Stimulated activated CD8-positive, alpha-beta memory T cell treated with anti-CD3 and anti-CD28 coated beads, Interleukin-12 subunit alpha, Interleukin-12 subunit beta, amount 100 ng/mL, for 1 hour (primary cell): ENCODE measurements at regions not wholly inside any gene's neighbourhood (a gene's known extent, or its start where the extent isn't known, plus 50 kb on each side); places are given as distances from the start of the nearest gene placed in this dataset.
"Not testable (repeated sequence)": the region's sequence is repeated elsewhere in the genome, so short reads cannot be mapped to it uniquely, and the experiment has no call there.

Experiments
- DNase-seq: peaks from one replicate; pipeline ENCODE4 v3.0.0-alpha.2; 2020; ENCODE audit warnings: low read depth

DNA sequence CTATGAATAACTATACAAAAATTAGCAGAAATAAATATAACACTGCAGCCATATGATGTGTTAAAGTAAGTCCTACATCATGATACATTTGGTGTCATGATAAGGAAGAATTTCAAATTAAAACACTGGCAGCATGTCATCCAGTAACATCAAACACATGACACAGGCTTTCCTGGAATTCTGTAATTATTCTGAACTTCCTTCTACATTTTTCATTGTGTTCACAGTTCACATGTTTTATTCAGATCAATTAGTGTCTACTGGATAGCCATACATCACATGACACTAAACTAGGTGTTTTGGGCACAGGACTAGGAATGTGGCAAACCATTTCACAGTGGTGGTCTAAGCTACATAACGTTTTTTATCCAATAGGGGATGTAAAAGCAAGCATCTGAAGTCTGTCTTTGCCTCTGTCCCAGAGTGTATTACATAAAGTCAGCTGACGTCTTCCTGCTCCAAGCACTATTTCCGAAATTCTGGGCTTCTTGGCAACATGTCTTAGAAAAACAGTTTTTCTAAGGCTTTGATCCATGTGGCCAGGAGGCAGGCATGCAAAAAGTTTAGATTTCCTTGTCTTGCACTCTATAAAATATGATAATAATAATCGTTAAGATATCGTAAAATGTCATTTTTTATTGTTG, 707.9 kb downstream of the CENPC start:
- DNase-seq, result no peak

DNA sequence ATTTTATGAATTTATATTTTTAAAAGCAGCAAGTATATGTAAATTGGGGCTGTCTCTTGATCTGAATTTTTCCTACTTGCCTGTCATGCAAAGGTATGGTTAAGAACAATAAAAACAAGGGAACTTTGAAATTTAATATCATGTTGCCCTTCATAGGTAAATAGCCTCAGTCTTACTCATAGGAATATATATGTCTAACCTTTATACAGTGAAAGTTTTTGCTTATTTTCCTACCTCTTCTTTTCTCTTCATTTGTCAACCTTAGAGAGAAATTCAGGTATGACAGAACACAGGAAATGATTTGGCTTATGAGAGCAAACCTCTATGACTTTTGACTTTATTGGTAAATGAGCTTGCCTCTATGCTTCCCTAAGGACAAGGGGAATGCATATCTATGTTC, 716.0 kb downstream of the CENPC start:
- DNase-seq, result no peak

DNA sequence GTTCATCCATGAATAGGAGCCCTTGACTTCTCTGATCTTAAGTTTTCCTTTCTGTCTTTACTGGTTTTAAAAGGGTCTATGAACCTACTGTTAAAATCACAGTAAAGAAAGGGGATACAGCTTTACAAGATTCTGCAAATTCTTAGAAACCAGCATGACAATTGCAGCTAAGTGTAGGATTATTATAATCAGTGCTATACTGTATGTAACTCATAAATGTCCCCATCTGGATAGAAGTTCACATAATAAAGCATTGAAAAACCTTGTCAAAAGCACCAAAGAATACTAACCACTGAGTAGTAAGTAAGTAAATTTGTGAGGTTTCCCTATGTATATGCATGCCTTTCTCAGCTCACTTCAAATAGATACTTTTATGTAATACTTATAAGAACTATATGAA, 724.6 kb downstream of the CENPC start:
- DNase-seq, result no peak

DNA sequence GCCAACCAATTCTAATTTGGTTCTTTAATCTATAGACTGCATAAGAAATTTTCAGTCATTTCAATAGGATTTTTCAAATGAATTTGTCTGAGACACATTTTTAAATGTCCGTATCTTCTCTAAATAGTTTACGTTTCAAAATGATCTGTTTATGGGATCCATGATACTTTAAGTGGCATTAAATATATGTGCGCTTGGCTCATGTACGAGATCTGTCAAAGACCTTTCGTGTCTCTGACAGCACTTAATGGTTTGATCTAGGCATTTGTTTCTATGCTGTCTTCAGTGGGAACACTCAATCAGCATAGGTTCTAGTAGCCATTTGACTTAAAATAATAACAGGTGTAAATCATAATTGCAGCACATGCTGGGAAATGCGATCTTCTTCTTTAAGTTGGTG, 731.0 kb downstream of the CENPC start:
- no peak for DNase-seq

DNA sequence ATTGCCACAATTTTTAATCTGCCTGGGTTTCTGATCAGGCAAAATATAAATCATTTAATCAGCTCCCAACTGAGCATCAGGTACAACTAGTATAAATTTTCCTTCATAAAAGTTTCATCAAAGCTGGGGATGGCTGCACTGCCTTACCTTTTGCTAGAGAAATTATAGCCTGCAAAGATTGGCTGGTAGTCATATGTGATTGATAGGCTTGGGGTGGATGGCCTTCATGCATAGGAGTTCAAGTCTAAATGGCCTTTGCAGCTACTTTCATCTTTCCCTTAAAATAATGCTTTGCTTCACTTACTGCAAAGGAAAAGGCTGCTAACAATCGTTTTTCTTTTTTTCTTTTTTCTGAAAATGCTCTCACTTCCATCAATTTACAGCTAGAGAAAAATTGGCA, 739.7 kb downstream of the CENPC start:
- DNase-seq, result no peak

DNA sequence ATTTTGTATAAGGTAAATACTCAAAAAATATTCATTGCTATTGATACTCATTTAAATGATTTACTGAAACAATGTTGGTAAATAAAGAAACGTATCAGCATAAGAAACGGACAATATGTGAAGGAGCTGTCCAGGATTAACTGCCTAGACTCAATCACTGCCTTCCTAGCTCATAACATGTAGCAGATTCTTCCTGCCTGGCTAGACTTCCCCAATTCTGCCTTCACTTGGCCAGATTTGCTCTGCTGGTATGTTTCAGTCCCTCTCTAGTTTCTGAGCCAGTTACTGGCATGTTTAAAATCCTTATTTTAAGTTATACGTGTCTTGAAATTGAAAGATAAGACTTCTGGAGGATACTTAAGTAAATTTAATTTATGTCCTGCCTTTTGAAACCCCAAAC, 740.3 kb downstream of the CENPC start:
- DNase-seq, result no peak

DNA sequence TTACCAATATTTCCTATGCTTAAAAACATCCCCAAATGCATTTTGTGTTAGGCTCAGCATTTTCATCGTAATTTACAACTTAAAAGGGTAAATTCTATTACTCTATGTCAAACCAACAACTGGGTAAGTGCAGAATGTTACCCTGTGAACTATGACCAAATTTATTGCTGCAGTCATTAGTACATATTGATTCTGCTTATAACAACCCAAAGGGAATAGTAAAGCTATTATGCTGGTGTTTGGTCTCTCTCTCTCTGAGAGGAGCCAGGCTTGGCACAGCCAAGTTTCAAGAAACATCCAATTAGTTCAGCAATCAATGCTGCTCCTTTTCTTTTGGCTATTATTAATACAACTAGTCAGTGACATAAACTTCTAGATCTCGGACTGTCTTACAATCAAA, 747.7 kb downstream of the CENPC start:
- DNase-seq, result no peak

DNA sequence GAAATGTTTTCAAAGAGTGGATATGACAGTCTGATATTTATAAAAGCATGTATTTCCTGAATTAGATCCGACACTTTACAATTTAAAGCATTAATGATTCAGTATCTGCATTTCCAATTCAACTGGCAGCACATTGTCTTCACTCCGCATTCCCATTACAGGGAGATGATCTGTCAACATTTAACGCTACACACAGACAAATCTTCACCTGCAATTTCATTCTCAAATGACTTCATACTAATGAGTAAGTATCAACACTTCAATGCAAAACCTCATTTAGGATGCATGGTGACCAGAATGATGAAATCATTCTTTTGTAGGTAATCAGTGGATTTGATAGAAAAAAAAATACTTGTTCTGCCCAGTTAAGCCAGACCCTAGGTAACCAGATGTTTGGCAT, 749.6 kb downstream of the CENPC start:
- DNase-seq, result no peak

DNA sequence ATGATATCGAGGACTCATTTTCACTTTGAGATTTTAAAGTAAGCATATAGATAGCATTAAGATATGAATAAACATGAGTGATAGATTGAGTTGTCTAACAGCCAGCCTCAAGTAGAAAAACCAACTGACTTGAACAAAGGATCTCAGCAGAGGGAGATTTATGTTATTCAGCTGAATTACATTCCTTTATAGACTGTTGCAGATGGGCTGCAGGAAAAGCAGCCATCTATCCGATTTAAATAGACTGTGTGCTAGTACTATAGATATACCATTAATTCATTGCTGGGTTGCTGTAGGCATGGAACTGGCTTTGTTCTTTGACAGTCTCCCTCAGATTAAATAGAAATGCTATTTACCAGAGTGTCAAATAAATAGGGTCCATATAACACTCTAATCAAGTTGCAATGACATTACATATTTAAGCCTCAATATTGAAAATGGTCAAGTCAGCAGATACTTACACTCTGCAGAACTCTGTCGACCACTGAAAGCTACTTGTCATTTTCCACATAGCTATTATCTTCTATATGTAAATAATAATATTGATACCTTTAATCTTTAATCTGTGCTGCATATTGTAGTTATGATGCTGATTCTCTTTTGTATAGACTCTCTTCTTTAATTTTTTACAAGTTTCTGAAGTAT, 750.8 kb downstream of the CENPC start:
- DNase-seq, result no peak

DNA sequence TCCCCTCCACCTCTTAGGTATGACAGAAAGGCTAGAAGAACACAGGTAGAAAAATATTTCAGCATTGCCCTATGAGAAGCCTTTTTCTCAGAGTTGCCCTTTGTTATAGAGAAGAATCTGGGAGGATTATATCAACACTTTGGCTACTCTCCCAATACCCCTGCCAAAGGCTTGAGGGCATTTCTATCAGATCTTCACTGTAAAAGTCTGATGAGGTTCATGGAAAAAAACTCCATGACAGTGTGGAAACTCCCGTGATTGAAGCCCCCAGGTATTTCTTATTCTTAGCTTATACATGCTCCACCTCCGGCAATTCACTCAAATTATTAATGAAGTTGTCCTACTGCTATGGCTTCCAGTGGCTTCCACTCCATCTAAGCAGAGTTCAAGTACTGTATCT, 753.6 kb downstream of the CENPC start:
- no peak for DNase-seq

DNA sequence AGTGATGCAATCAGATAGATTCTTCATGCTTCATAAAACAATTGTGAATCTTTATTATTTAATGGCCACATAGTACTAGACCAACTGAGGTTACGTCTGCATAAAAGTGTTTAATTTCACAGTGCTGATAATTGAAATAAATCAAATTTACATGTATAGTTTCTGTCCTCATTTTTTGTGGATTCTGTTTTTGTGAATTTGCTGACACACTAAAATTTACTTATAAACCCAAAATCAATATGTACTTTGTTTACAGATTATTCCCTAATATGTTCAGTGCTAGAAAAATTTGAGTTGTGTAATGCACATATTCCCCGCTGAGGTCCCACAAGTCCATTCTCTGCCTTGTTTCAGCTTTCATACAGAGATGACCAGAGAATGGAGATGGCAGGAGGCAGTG, 759.8 kb downstream of the CENPC start:
- DNase-seq, result no peak

DNA sequence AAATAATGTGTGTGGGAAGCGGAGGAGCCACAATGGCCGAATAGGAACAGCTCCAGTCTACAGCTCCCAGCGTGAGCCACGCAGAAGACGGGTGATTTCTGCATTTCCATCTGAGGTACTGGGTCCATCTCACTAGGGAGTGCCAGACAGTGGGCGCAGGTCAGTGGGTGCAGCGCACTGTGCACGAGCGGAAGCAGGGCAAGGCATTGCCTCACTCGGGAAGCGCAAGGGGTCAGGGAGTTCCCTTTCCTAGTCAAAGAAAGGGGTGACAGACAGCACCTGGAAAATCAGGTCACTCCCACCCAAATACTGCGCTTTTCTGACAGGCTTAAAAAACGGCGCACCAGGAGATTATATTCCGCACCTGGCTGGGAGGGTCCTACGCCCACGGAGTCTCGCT, 762.6 kb downstream of the CENPC start:
- not testable (repeated sequence) for DNase-seq

DNA sequence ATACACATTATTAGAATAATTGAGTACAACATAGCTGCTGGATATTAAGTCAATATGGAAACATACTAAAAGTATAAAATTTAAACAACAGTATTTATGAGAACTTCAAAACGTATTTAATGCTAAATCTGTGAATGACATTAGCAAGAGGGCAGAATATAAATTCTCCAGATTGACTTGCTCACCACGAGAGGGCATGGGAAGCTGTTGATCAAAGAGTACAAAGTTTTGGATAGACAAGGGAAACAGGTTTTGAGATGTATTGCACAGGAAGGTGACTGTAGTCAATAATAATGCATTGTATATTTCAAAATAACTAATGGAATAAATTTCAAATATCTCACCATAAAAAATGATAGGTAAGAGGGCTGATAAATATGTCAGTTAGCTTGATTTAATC, 768.2 kb downstream of the CENPC start:
- DNase-seq, result no peak

DNA sequence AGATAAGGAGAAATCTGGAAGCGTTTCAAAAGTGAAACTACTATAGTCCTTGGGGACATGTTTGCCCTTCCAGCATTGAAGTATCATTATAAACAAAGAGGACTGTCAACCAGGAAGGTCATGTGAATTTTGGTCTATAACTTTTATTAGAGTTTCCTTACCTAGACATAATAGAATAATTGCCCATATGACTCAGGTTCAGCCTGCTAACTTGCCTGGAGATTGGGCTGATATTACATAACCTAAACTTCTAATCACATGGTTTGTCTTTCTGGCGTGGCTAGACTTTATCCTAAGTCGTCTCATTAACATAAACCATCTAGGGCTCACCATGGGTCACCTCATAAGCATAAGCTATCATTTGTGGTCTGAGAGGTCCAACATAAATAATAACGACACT, 775.9 kb downstream of the CENPC start:
- DNase-seq, result no peak

DNA sequence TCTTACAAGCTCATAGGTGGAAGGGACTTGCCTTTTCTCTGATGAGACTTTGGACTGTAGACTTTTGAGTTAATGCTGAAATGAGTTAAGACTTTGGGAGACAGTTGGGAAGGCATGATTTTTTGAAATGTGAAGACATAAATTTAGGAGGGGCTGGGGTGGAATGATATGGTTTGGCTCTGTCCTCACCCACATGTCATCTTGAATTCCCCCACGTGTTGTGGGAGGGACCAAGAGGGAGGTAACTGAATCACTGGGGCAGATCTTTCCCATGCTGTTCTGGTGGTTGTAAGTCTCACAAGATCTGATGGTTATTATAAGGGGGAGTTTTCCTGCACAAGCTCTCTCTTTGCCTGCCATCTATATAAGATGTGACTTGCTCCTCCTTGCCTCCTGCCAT, 777.9 kb downstream of the CENPC start:
- DNase-seq, result no peak

DNA sequence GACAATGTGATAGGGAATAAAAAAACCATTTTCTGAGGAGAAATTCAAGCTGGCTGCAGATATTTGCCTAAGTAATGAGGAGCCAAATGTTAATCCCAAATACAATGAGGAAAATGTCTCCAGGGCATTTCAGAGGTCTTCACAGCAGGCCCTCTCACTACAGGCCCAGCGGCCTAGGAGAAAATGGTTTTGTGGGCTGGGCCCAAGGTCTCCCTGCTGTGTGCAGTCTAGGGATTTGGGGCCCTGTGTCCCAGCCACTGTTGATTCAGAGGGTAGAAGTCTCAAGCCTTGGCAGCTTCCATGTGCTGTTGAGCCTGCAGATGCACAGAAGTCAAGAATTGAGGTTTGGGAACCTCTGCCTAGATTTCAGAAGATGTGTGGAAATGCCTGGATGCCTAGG, 778.7 kb downstream of the CENPC start:
- DNase-seq, result no peak

DNA sequence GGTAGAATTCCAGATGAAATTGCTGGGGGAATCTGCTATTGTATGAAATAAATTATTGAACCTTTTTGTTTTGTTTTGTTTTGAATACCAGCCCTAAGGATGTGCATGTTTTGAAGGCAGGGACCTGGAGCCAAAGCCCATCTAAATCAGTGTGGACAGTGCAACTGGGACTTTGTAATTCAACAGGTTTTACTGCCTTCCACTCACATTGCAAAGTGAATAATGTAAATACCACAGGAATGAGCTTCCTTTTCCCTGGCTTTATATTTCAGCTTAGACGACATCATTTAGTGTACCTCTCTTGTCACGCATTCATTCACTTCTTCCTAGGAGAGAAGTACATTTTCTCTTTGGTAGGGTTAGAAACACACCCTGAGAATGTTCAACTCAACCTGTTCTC, 795.0 kb downstream of the CENPC start:
- DNase-seq, result no peak

DNA sequence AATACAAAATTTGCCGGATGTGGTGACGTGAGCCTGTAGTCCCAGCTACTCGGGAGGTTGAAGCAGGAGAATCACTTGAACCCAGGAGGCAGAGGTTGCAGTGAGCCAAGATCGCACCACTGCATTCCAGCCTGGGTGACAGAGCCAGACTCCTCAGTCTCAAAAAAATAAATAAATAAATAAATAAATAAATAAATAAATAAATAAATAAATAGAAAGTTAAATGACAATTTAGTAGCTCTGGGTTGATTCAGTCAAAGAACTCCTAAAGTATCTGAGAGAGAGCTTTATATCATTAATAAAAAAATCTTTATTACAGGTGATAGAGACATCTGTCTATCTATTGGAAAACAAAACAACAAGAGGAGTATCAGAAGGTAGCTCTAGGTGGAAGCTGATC, 798.4 kb downstream of the CENPC start:
- not testable (repeated sequence) for DNase-seq

DNA sequence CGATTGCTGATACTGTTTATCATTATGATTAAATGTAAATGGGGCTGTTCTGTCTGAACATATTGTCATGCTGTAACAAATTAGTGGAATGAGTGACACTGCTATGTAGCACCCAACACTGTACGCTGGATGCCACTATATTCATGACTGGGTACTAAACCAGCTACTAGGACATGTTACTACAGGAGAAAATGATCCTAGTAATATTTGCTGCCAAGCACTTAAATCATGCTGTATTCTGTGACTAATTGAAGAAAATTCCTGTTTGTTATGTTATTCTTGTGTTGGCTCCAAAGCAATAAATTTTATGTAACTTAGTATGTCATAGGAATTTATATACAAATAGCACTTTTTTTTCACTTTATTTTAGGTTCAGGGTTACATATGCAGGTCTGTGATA, 804.2 kb downstream of the CENPC start:
- no peak for DNase-seq

DNA sequence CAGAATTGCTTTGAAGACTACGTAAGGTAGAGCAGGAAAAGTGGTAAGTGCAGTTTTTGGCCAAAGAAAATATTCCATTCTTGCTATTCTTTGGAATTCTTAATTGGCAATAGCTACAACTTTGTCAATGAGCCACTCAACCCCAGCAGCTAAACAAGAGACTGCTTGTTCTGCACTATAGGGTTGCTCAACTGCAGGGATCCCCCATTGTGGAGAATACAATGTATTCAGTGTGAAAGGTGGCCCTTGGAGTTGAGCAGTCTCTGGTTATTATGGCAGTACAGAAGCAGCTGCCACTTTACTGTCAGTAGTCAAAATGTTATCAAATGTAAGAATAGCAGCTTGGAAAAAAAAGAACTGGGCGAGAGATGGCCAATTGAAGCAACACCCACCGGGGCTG, 808.7 kb downstream of the CENPC start:
- DNase-seq, result no peak

DNA sequence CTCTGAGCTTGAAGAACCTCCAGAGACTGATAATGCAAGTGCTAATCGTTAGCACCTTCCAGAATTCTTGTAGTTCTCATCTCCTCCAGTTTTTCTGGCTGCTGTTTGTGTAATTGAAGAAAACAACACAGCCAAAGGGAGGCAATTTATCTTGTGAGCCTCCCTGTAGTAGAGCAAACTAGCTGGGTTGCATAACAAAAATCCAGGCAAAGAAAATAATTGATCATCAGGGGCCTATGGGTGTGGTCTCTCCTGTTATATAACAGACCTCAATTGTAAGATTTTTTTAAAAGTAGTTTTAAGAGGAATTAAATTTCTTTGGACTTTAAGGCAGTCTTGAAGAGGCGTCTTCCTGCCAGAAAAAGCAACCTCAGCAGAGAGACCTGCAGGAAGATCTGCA, 817.0 kb downstream of the CENPC start:
- no peak for DNase-seq

DNA sequence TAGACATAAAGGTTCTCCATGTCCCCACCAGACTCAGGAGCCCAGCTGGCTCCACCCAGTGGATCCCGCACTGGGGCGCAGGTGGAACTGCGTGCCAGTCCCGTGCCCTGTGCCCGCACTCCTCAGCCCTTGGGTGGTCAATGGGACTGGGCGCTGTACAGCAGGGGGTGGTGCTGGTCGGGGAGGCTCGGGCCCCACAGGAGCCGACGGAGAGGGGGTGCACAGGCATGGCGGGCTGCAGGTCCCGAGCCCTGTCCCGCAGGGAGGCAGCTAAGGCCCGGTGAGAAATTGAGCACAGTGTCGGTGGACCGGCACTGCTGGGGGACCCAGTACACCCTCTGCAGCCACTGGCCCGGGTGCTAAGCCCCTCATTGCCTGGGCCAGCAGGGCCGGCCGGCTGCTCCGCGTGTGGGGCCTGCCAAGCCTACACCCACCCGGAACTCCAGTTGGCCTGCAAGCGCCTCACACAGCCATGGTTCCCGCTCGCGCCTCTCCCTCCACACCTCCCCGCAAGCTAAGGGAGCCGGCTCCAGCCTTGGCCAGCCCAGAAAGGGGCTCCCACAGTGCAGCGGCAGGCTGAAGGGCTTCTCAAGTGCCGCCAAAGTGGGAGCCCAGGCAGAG, 832.9 kb downstream of the CENPC start:
- not testable (repeated sequence) for DNase-seq

DNA sequence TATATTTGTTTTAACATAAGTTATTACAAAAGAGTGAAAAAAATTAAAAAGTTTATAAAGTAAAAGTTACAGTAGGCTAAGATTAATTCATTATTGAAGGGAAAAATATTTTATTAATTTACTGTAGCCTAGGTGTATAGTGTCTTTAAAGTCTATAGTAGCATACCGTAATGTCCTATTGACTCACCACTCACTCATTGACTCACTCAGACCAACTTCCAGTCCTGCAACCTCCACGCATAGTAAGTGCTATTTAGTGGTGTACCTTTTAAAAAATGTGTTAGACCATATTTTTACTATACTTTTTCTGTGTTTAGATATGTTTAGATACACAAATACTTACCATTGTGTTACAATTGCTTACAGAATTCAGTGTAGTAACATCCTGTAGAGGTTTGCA, 841.1 kb downstream of the CENPC start:
- no peak for DNase-seq

DNA sequence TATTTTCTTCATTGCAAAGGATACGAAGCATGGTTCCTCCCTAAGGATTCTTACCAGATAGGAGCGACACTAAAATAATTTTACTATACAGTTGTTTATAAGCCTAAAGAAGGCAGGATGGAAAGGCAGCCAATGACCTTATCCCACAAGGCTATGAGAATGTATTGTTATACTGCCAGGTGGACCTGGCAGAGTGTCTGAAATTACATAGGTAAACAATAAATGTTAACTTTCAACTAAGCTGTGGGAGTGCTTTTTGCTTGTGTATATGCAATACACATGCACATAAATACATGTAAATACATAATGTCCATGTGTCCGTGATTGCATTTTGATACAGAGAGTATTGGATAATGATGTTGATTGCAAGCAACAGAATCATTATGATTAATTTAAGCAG, 850.6 kb downstream of the CENPC start:
- no peak for DNase-seq
